Activated B cell treated with CpG ODN at 0.5 μM for 24 hours (primary cell): ENCODE measurements at regions not wholly inside any gene's neighbourhood (a gene's known extent, or its start where the extent isn't known, plus 50 kb on each side); places are given as distances from the start of the nearest gene placed in this dataset.

ENCODE experiments used
- ATAC-seq: fragments of 200-7000 bp; cut with Tn5 transposase; one replicate; pipeline ENCODE4 v1.10.0; 2021; ENCODE audit warnings: low read depth, mild to moderate bottlenecking, moderate library complexity
- CTCF ChIA-PET: fragments of 350-600 bp; sonication (Branson Sonifier 250); formaldehyde crosslinking; loops from one replicate; lab custom pipeline; 2021; ENCODE audit warnings: antibody characterized with exemption; lab: Charles Lee
- POLR2A ChIA-PET: fragments of 350-600 bp; sonication (Branson Sonifier 250); formaldehyde crosslinking; loops from one replicate; lab custom pipeline; 2021; ENCODE audit warnings: antibody characterized with exemption; lab: Charles Lee
- DNase-seq: peaks from one replicate; pipeline ENCODE4 v3.0.0; 2022
- H3K27ac Mint-ChIP-seq: one replicate; pipeline ENCODE4 v1.8.0; 2020; ENCODE audit warnings: mixed read lengths
- H3K27me3 Mint-ChIP-seq: one replicate; pipeline ENCODE4 v1.8.0; 2021; ENCODE audit warnings: mixed read lengths
- H3K36me3 Mint-ChIP-seq: one replicate; pipeline ENCODE4 v1.8.0; 2021; ENCODE audit warnings: low read depth, mixed read lengths
- H3K4me1 Mint-ChIP-seq: one replicate; pipeline ENCODE4 v1.8.0; 2021; ENCODE audit warnings: mixed read lengths
- H3K4me3 Mint-ChIP-seq: one replicate; pipeline ENCODE4 v1.8.0; 2020; ENCODE audit warnings: mild to moderate bottlenecking, mixed read lengths
- H3K9me3 Mint-ChIP-seq: one replicate; pipeline ENCODE4 v1.8.0; 2020; ENCODE audit warnings: mixed read lengths
- intact Hi-C: fragments of 100-400 bp; cut with micrococcal nuclease; formaldehyde crosslinking; loops from one replicate; pipeline ENCODE4 v1.15.1; 2024
- TF ChIP-seq, protein P1 (sequence below): fragments of 200-600 bp; IDR thresholded peaks from one replicate; pipeline ENCODE4 v1.8.0; 2022; ENCODE audit warnings: antibody characterized with exemption, mild to moderate bottlenecking

DNA sequence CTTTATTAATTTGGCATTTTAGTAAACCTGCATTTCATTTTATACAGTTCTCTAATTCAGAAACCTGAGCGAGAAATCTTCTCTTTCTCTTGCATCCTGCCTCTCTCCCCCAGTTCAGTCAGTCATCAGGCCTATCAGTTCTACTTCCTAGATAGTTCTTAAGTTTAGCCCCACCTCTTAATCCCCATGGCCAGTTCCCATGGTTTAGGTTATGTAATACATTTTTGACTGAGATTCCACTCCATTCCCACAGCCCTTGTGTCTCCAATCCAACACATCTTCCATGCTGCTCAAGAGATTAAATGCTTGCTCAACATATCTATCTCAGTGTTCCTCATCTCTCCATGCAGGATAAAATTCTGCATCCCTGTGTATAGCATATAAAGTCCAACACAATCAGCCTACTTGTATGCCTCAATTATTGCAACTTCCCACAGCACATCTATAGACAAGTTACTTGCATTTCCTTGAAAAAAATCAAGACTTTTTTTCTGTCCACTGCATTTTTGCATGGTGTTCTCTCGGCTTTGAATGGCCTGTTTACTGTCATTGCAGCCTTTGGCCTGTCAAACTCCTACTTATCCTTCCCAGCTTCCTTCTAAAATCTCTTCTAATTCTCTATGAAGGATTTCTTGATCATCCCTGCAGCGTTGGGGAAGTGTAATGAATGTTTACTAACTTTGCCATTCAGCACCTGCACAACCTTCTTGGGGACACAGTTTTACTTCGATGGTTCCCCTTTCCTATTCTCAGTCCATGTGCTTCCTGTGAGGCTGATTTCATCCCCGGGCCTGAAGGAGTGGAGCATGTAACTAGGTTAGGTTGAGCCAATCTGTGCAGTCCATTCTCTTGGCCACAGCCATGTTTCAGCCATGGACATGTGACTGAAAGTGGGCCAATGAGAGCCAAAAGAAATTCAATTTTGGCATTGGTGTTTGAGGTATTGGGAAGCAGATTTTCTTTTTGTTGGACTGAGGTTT is 80.8 kb downstream of the DACT1 start:
- no peak for ATAC-seq
- TF ChIP-seq, protein P1, sequence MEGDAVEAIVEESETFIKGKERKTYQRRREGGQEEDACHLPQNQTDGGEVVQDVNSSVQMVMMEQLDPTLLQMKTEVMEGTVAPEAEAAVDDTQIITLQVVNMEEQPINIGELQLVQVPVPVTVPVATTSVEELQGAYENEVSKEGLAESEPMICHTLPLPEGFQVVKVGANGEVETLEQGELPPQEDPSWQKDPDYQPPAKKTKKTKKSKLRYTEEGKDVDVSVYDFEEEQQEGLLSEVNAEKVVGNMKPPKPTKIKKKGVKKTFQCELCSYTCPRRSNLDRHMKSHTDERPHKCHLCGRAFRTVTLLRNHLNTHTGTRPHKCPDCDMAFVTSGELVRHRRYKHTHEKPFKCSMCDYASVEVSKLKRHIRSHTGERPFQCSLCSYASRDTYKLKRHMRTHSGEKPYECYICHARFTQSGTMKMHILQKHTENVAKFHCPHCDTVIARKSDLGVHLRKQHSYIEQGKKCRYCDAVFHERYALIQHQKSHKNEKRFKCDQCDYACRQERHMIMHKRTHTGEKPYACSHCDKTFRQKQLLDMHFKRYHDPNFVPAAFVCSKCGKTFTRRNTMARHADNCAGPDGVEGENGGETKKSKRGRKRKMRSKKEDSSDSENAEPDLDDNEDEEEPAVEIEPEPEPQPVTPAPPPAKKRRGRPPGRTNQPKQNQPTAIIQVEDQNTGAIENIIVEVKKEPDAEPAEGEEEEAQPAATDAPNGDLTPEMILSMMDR = no peak
- no peaks in the 10 kb centered on the region for H3K9me3 Mint-ChIP-seq
- no peak overlapping the region for H3K27ac Mint-ChIP-seq
- H3K4me3 Mint-ChIP-seq = no peak overlapping the region
- H3K36me3 Mint-ChIP-seq = no peaks in the 10 kb centered on the region
- H3K4me1 Mint-ChIP-seq = no peaks in the 10 kb centered on the region
- H3K27me3 Mint-ChIP-seq = peaks cover 2% of the 10 kb centered on the region
- CTCF ChIA-PET = no interaction called here
- intact Hi-C loops = no loop called here
- POLR2A ChIA-PET = no interaction called here
- no peak for DNase-seq

DNA sequence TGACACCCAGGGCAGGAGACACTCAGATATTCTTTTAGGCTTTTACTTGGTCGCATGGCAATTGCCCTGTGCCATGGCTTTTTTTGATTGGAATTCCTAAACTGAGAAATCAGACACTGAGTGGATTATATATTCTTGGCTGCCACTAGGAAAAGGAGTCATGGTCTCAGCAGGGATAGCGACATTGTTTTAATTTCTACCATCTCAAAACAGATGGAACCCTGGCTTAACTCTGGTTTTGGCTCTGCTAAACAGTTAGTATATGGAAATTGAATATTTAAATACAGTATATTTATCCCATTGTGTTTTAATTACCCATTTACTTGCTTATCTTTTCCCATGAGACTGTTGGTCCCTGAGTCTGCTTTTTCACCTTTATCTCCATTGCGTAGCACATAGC is 84.0 kb downstream of the DACT1 start:
- H3K4me1 Mint-ChIP-seq = no peaks in the 10 kb centered on the region
- TF ChIP-seq, protein P1 = no peak
- DNase-seq (no peak), ATAC-seq (no peak)
- no peak overlapping the region for H3K27ac Mint-ChIP-seq
- H3K36me3 Mint-ChIP-seq = no peaks in the 10 kb centered on the region
- no peak overlapping the region for H3K4me3 Mint-ChIP-seq
- ChIA-PET CTCF (no interaction called here), POLR2A (no interaction called here)
- intact Hi-C loops = no loop called here
- peaks cover 2% of the 10 kb centered on the region for H3K27me3 Mint-ChIP-seq
- no peaks in the 10 kb centered on the region for H3K9me3 Mint-ChIP-seq

DNA sequence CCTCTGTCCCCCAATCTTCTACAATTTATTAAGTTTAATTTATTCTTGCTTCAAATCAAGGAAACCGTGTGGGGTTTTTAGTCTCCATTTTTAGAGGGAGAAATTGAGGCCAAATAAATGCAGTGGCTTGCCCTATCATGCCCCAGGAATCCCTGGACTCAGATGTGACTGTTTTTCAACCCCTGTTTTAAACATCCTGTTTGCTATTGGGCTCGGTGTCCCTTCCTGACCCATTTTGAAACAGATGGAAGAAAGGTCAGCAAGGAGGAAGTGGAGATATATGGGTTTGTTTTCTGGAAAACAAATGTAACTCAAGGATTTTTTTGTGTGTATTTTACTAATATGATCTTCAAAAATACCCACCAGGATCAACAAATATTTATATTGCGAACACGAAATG is 84.7 kb downstream of the DACT1 start:
- no peaks in the 10 kb centered on the region for H3K36me3 Mint-ChIP-seq
- H3K4me1 Mint-ChIP-seq = no peaks in the 10 kb centered on the region
- H3K27me3 Mint-ChIP-seq = peaks cover 3% of the 10 kb centered on the region
- H3K9me3 Mint-ChIP-seq = no peaks in the 10 kb centered on the region
- no peak overlapping the region for H3K4me3 Mint-ChIP-seq
- CTCF ChIA-PET = no interaction called here
- POLR2A ChIA-PET = no interaction called here
- no peak overlapping the region for H3K27ac Mint-ChIP-seq
- intact Hi-C loops = no loop called here
- ATAC-seq (no peak), DNase-seq (no peak)
- TF ChIP-seq, protein P1 = no peak

DNA sequence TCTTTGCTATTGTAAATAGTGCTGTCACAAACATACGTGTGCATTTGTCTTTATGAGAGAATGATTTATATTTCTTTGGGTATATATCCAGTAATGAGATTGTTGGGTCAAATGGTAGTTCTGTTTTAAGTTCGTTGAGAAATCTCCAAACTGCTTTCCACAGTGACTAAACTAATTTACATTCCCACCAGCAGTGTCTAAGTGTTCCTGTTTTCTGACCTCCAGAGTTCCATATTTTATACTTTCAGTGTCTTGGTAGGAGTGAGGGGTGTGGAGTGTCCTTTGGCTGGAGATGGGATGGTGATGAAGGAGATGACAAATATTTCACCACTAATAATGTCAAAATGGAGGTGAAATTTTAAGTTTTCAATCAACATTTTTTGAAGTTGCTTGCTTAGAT is 86.4 kb downstream of the DACT1 start:
- Mint-ChIP-seq H3K36me3 (no peaks in the 10 kb centered on the region), H3K4me3 (no peak overlapping the region), H3K27me3 (peaks cover 4% of the 10 kb centered on the region), H3K4me1 (no peaks in the 10 kb centered on the region), H3K27ac (no peak overlapping the region), H3K9me3 (no peaks in the 10 kb centered on the region)
- intact Hi-C loops = no loop called here
- TF ChIP-seq, protein P1 = no peak
- ChIA-PET POLR2A (no interaction called here), CTCF (no interaction called here)
- ATAC-seq (no peak), DNase-seq (no peak)

DNA sequence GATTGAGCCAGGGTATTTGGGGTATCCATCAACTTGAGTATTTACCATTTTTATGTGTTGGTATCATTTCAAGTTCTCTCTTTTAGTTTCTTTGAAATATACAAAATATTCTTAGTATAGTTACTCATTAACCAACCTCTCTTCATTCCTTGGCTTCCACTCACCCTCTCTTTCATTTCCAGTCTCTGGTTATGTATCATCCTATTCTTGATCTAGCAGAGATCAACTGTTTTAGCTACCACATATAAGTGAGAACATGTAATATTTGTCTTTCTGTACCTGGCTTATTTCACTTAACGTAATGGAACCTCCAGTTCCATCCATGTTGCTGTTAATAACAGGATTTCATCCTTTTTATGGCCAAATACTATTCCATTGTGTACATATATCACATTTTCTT is 86.9 kb downstream of the DACT1 start:
- H3K4me1 Mint-ChIP-seq = no peaks in the 10 kb centered on the region
- ATAC-seq (no peak), DNase-seq (no peak)
- no peak overlapping the region for H3K4me3 Mint-ChIP-seq
- no peak overlapping the region for H3K27ac Mint-ChIP-seq
- H3K36me3 Mint-ChIP-seq = no peaks in the 10 kb centered on the region
- TF ChIP-seq, protein P1 = no peak
- no peaks in the 10 kb centered on the region for H3K9me3 Mint-ChIP-seq
- intact Hi-C loops = no loop called here
- ChIA-PET POLR2A (no interaction called here), CTCF (no interaction called here)
- H3K27me3 Mint-ChIP-seq = peaks cover 3% of the 10 kb centered on the region
